NCI-H1930 (cell line): ENCODE measurements at regions not wholly inside any gene's neighbourhood (a gene's known extent, or its start where the extent isn't known, plus 50 kb on each side); places are given as distances from the start of the nearest gene placed in this dataset.
"Not testable (repeated sequence)": the region's sequence is repeated elsewhere in the genome, so short reads cannot be mapped to it uniquely, and the experiment has no call there.

Source experiments
- DNase-seq, 2 experiments: peaks; one replicate each; lab custom pipeline; 2025; lab: John Stamatoyannopoulos, UW

DNA sequence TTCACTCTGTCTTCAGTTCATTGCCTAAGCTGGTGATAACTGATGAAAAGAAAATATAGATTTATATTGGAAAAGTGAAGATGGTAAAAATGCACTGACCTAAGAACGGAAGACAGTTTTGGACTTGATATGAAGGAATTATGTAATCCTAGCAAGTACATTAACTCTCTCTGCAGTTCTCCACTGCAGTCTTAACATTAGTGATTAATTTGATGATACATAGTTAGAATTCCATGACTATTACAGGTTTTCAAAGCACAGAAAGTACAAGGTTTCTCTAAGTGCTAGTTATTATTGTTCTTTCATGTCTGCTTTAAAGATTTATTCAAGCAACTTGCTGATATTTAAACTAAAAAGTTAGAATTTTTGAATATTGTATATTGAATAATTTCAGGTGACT lies 1591.7 kb upstream of the ADGRL3 start:
- DNase-seq: no peak

DNA sequence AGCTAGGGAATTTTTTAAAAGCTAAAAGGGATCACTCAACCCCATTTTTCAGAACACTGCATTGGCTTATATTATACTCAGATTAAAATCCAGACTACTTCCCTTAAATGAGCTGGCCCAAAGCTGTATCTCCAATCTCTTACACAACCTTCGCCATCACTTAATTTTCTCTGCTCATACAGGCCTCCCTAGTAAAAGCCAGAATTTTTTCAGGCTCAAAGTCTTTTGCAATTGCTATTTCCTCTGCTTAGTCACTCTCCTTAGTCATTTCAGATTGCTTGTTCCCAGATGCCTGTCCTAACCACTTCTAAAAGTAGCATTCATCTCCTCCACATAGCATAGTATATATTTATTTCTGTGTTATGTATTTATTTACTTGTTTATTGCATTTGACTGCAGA lies 1587.9 kb upstream of the ADGRL3 start:
- no peak for DNase-seq

DNA sequence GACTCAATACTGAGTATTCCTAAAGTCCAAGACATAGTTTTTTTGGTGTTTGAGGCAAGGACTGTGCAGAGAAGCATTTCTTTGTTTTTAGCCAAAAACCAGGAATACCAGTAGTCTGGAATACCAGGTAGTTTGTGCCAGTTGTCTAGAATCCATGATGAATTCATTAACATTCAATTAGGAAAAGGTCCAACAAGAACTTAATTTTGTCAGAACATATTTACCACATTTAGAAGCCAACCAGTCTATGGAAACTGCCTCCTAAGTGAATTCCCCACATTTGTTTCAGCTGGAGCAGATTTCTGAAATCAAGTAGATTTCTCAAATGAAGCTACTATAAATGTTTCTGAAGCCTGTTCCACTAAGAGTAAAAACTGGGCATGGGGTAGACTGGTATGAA lies 1584.8 kb upstream of the ADGRL3 start:
- no peak for DNase-seq

DNA sequence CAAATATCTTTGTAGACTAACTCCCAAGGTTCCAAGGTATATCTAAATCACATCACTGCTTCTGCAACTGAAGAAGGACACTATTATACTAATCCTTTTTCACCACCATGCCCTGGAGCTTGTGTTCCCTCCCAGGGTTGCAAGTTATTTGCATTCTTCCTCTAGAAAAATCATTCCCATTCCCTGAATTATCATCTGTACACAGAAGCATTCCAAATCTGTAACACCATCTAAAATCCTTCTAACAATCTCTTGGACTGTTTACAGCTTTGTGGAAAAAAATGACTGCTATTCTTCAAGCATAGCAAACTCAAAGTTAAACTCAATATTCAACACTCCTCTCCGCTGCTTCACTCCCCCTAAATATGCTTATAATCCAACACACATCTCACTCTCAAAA lies 1570.8 kb upstream of the ADGRL3 start:
- DNase-seq: no peak

DNA sequence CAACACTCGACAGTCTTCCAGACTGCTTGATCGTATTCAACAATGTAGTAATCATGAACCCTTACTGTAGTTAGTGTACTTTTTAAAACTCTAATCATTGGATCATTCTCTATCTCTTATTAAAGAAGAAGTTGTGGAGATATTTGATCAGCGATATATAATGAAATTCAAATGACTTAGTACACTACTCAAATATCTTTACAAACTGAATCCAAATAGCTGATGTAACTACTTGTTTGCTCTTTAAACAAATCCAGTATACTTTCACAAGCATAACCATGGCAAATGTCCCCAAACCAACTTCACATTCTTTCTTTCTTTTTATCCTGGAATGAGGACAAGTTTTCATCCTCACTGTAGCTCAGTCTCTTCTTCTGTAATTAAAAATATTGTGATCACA lies 1569.9 kb upstream of the ADGRL3 start:
- DNase-seq: no peak

DNA sequence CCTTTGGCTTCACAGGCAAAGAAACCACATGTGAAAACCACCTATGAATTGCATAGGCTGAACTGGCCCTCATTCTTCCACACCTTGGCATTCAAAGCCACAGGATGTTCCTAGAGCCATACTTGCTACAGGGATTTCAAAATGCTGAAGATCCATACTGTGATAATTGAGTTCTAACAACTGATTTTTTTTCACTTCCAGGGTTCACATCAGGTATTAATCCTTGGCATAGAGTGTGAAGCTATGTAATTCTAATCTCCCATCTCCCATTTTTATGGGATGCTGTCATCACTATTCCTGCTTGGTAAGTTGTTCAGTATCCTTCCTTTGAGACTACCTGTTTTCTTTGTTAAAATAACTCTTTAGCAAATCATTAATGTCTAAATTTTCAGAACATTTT lies 1569.2 kb upstream of the ADGRL3 start:
- no peak for DNase-seq

DNA sequence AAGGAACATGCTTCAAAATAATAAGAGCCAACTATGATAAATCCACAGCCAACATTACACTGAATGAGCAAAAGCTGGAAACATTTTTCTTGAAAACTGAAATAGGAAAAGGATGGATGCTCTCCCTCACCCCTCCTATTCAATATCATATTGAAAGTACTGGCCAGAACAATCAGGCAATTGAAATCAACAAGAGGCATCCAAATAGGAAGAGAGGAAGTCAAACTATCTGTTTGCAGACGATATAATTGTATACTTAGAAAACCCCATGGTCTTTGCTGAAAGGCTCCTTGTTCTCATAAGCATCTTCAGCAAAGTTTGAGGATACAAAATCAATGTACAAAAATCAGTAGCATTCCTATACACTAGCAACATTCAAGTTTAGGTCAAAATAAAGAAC lies 1562.5 kb upstream of the ADGRL3 start:
- no peak for DNase-seq

DNA sequence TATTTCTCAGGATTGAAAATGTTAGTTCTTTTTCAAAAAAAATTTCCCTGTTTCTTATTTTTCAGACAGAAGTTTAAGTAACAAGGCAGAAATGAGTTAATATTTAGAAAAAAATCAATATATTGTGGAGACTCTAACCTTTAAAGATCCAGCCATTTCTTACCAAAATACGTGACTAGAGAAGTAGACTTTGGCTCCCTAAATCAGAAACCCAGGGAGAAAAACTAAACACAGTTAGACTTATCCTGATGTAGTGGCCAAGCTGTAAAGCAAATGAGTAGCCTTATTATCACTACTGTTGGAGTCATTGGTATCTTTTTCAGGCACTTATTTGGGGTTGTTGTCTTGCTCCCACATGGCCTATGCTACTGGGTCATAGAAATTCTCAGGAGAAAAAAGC lies 1556.4 kb upstream of the ADGRL3 start:
- no peak for DNase-seq

DNA sequence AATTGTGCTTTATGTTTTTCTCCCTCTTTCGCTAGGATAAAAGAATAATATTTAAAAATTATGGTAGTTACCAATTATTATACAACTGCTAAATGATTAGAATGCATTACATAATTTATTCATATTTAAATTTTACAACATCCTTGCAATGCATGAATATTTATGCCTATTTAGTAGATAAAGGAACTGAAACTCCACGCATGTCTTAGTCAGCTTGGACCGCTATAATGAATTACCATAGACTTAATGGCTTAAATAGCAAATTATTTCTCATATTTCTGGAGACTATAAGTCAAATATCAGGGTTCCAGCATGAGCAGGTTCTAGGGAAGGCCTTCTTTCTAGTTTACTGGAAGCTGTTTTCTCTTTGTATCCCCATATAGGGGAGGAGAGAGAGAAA lies 1555.4 kb upstream of the ADGRL3 start:
- no peak for DNase-seq

DNA sequence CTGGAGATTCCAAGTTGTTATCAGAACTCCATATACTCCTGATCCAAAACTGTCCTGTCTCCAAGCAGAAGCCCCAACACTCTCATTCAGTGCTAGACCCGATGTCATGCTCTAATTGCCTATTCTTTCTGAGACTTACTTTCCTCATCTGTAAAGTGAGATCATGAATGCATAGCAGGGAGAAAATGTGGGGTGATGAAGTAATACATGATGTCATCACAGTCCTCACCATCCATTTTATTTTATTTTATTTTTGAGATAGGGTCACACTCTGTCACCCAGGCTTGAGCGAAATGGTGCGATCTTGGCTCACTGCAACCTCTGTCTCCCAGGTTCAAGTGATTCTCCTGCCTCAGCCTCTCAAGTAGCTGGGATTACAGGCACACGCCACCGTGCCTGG lies 1554.0 kb upstream of the ADGRL3 start:
- DNase-seq: no peak

DNA sequence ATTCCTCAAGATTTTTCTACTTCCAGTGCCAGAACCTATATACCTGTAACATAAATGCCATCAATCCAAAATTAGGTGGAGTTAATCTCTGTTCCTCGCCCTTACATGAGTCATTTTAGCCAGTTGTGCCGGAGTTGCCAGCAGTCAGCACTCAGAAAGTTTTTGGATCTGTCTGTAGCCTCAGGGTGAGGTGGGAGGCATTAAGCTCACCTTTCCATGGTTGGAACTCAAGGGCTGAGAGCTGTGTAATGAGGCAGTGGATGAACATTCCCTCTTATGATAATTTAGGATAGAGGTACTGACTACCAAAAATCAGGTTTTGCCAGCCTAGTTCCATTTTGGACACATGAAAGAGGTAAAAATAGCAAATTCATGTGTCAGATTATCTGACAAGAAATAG lies 1553.1 kb upstream of the ADGRL3 start:
- no peak for DNase-seq

DNA sequence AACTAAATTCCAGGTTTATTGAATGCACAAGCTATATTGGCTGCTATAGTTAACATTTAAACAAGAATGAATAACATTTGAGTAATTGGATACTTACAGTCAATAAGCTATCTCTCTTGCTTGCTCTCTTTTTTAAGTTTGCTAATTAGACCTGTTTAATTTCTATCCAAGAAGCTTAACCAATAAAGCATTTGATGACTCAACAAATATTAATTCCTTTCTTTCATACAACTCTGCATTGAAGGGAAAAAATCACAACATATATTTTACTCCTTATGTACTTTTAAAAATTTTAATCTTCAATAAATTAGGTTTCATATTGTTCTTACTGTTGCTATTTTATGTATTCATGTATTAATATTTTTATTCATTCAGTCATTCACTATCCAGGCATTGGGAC lies 1552.6 kb upstream of the ADGRL3 start:
- no peak for DNase-seq

DNA sequence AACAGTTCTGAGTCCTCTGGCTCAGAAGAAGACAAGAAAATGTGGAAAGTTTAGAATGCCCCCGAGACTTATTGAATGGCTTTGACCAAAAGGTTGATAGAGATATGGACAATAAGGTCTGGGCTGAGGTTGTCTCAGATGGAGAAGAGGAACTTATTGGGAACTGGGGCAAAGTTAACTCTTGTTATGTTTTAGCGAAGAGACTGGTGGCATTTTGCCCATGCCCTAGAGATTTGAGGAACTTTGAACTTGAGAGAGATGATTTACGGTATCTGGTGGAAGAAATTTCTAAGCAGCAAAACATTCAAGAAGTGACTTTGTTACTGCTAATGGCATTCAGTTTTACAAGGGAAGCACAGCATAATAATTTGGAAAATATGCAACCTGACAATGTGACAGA lies 1549.3 kb upstream of the ADGRL3 start:
- DNase-seq: no peak

DNA sequence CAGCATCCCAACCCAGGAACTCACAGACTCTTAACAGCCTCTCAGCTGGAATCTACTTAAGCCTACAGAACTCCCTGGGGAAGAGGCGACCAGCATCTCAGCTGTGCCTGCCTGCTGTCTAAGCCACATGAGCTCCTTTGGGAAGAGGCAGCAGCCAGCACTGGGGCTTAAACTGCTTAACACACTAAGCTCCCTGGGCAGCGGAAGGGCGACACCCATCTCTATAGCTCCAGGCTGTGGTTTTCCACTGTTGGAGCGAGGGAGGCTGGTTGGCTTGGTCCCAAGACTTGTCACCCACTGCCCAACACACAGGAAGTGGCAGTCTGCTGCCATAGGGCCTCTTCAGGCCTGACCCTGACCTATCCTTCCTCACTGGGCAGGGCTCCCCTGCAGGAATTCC lies 1544.1 kb upstream of the ADGRL3 start:
- DNase-seq: no peak

DNA sequence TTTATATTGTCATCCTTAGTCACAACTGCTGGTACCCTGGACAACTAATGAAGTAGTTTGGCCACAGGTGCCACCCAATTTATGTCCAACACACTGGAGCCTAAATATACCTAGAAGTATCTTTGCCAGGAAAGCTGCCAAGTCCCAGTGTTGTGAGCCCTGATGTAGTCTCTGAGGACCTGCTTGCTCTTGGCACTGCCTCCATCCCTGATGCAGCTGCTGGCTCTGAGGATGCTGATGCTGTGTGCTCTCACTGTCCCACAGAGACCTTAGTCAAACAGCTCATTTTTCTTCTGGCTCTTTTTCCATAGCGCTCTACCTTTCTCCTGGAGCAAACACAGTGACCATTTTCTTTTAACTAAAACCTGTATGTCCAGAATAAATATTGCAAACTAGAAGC lies 1535.4 kb upstream of the ADGRL3 start:
- DNase-seq: no peak

DNA sequence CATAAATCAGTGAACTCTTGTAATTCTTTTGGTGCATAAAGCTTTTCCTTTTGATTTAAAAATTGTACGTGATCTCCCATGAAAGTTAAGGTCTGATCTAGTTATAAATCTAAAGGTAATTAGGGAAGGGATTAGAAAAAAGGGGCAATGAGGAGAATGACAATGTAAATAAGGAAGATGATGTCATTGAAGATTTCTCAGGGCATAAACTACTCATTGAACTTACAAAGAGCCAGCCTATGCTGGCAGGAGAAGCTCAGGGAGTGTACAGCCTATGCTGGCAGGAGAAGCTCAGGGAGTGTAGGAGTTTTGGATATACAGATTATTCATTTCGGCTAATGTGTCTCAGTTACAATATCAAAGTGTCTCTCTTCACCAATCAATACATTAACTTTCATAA lies 1533.5 kb upstream of the ADGRL3 start:
- no peak for DNase-seq

DNA sequence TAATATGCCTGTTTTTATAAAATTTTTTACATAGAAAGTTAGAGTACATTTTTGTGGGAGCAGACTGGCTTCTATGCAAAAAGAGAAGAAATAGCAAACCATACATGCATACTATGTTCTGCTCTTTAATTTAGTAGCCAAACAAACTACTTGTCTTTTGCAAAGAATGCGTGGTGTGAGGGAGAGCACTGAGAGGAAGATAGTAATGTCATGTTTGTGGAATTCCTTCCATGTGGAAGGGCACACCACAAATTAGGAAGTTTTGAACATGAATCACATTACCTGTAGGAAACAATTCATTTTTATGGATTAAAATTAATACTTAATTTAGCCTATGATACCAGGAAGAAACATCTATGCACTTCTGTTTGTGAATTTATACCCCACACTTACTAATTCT lies 1529.1 kb upstream of the ADGRL3 start:
- DNase-seq: no peak

DNA sequence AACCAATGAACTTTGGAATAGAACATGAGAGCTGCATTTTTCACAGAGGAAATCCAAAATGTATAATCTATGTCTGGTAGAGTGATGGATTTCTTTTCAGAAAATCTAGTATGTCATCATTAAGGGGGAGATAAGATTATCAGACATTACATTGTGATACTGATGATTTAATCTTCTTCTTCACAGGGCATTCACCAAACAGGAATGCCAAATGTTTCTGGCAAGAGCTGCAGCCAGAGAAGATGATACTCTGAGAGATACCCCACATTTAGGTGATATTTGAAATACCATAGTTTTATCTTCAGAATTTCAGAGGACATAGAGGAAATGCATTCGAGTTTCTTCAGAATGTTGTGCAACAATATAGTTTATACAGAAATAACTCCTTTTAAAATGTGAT lies 1523.7 kb upstream of the ADGRL3 start:
- no peak for DNase-seq

DNA sequence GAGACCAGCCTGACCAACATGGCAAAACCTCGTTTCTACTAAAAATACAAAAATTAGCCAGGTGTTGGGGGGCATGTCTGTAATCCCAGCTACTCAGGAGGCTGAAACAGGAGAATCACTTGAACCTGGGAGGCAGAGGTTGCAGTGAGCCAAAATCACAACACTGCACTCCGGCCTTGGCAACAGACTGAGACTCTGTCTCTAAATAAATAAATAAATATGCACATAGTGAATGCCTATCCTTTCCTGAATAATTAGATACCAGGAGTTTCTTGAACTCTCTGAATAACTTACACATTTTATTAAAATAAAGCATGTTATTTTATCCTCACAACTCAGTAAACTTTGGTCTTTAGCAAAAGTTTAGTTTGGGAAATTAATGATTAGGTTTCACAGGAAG lies 1523.1 kb upstream of the ADGRL3 start:
- not testable (repeated sequence) for DNase-seq

DNA sequence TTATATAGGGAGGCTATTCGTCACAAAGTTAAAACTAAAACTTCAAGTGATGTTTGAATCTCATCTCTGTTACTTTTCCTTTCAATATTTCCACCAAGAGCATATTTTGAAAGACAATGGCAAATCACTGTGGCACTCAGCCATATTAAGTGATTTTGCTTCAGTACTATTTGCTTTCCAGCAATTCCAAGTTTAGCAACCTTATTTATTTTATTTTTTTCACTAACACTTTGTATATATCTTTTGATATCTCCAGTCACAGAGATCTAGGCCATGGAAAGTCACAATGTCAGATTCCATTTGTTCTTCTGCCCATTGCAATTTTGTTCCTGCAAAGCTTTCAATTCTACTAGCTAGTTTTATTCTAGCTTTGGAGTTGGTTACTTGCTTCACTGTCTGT lies 1514.5 kb upstream of the ADGRL3 start:
- DNase-seq: no peak

DNA sequence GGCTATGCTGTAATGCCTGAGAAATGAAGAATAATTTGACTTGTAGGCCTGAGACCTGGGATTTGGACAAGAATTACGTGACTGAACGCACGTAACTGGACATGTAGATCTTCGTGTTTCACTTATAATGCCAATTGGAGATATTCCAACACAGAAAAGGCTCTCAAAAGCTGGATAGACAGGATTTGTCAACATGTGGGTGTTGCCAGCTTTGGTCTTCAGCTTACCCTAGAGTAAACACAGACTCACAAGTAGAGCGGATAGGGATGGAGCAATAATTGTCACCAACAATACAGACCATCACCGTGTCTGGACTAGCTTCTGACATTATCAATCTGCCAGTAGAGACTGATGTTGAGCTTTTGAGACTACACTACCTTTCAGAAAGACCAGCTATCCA lies 1511.0 kb upstream of the ADGRL3 start:
- DNase-seq: no peak

DNA sequence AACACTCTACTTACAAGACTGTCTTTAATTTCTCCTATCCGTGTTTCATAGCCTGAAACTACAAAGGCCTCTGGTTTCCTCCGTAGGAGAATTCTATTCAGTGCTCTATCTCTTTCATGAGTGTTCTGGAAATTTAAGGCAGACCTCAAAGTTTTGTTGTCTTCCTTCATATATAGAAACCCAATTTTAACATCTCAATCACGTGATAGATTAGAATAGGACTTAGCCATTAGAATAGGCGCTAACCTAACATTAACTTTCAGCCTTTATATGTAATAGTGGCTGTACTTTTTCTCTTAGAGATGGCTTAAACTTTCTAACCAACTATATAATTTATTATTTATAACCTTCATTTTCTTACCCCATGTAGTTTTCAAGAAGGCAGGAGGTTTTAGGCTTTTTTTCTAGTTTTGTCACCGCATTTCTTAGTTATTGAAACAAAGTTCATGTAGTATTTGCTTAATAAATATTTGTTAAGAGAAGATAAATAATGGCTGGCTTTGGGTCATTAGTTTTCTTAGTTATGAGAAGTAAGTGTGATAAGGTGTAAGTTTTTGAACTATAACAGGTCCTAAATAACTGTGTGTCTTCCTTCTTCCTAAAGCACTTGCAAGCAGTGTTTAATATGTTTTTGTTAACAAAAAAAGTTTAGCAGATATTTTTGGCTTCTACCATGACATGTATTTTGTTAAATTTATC lies 1504.6 kb upstream of the ADGRL3 start:
- no peak for DNase-seq

DNA sequence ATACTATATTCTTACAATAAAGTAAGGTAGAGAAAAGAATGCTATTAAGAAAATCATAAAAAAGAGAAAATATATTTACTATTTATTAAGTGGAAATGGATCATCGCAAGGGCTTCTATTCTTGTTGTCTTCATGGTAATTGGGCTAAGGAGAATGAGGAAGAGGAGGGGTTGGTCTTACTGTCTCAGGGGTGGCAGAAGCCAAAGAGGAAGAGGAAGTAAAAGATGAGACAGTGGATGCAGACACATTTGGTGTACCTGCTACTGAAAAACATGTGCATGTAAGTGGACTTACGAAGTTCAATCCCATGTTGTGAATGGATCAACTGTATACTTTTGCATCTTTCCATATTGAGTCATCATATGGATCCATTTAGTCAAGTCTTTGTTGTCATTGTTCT lies 1502.1 kb upstream of the ADGRL3 start:
- no peak for DNase-seq

DNA sequence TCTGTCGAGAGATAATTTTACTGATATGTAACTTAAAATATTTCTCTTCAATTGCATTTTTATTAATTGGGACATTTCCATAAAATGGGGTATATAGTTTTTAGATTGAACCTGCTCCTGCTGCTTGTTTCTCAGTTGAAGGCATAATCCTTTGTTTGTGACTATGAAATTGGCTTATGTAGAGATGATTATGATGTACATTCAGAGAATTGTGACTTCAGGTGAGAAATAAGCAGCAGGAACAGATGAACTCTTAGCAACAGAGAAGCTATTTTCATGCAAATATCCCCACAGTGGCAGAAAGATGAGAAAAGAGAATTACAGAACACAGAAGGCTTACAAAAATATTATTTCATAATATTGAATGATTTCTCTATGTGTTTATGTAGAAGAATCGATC lies 1499.5 kb upstream of the ADGRL3 start:
- no peak for DNase-seq

DNA sequence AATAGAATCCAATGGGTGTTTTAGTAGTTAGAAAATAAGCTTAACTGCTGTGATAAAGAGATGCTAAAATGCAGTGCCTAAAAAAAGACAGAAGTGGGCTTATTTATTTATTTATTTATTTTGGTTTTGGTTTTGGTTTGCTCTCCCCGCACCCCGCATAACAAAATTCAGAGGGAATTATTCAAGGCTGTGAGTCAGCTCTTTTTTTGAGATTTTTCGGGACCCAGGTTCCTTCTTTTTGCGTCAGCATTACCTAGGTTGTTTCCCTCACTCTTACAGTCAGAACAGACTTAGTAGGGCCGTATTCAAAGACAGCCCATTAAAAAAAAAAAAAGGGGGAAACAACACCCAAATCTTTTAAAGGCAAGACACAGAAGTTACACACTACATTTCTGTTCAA lies 1495.5 kb upstream of the ADGRL3 start:
- DNase-seq: no peak
